ENCODE measurements at regions not wholly inside any gene's neighbourhood (a gene's known extent, or its start where the extent isn't known, plus 50 kb on each side); places are given as distances from the start of the nearest gene placed in this dataset.

DNA sequence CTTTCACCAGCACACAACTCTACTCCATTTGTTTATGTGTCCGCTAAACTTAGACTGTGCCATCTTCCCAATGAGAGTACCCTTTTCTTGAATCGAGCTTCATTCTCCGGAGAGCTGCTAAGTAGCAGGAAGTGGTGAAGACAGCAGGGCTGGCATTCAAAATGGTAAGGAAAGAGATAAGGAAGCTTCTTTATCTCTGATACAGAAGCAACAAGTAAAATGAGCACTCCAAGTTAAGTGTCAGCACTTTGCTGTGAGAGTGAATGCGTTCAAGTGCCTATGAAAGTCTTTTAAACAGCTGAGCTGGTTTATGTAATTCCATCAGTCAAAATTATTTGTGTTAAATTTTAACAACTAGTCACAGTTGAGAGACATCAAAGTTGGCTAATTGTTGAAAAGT lies 386.8 kb upstream of the PTPRD start:
- POLR2A ChIA-PET, result no interaction called here

DNA sequence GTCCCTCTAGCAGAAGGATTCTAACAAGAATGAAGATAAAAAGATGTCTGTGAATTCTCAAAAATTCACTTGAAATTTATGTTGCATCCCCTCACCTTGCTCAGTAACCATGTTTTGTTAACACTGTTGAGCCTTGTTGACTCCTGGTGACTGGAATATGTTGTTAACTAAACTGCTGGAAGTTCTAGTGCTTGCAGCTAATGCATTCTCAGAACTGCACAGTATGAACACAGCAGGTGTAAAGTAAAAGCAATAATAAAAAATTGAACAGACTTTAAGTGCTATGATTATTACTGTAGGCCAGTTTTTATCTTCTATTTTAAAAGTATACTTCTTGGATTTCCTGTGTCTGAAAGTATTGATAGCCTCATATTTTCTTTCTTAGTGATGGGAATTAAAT lies 388.7 kb upstream of the PTPRD start:
- DNase-seq (ENCODE audit: low read depth, low spot score) (no peak), ATAC-seq (no peak)
- POLR2A ChIA-PET, result no interaction called here
- Histone ChIP-seq H3K36me3 (ENCODE audit: control insufficient read depth, insufficient read depth, low read length) (no peaks in the 10 kb centered on the region), H3K4me3 (ENCODE audit: low read depth in 2 of 2, low read length in 2 of 2) (no peak overlapping the region), H3K4me1 (ENCODE audit: control insufficient read depth, insufficient read depth, low read length) (no peaks in the 10 kb centered on the region), H3K27ac (ENCODE audit: low read length) (no peak overlapping the region), H3K9me3 (ENCODE audit: control insufficient read depth, insufficient read depth, low read depth, low read length) (no peaks in the 10 kb centered on the region), H3K27me3 (ENCODE audit: control insufficient read depth, insufficient read depth, low read length) (no peaks in the 10 kb centered on the region)
- BruUV-seq (replicated peaks), result no TSS peak
- TF ChIP-seq, protein P1, sequence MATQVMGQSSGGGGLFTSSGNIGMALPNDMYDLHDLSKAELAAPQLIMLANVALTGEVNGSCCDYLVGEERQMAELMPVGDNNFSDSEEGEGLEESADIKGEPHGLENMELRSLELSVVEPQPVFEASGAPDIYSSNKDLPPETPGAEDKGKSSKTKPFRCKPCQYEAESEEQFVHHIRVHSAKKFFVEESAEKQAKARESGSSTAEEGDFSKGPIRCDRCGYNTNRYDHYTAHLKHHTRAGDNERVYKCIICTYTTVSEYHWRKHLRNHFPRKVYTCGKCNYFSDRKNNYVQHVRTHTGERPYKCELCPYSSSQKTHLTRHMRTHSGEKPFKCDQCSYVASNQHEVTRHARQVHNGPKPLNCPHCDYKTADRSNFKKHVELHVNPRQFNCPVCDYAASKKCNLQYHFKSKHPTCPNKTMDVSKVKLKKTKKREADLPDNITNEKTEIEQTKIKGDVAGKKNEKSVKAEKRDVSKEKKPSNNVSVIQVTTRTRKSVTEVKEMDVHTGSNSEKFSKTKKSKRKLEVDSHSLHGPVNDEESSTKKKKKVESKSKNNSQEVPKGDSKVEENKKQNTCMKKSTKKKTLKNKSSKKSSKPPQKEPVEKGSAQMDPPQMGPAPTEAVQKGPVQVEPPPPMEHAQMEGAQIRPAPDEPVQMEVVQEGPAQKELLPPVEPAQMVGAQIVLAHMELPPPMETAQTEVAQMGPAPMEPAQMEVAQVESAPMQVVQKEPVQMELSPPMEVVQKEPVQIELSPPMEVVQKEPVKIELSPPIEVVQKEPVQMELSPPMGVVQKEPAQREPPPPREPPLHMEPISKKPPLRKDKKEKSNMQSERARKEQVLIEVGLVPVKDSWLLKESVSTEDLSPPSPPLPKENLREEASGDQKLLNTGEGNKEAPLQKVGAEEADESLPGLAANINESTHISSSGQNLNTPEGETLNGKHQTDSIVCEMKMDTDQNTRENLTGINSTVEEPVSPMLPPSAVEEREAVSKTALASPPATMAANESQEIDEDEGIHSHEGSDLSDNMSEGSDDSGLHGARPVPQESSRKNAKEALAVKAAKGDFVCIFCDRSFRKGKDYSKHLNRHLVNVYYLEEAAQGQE (IDR thresholded peaks at IDR 0.05; ENCODE audit: insufficient read depth in 1 of 2, low read depth in 2 of 2, low read length in 1 of 2), result no peak
- TF ChIP-seq TCF7L2 (IDR thresholded peaks at IDR 0.05; ENCODE audit: low read depth, low read length) (no peak), SIN3A (IDR thresholded peaks at IDR 0.05; ENCODE audit: borderline replicate concordance, insufficient read depth, low read depth, low read length) (no peak), POLR2AphosphoS5 (IDR thresholded peaks at IDR 0.05; ENCODE audit: low read depth, low read length) (no peak)
- TF ChIP-seq, protein P2, sequence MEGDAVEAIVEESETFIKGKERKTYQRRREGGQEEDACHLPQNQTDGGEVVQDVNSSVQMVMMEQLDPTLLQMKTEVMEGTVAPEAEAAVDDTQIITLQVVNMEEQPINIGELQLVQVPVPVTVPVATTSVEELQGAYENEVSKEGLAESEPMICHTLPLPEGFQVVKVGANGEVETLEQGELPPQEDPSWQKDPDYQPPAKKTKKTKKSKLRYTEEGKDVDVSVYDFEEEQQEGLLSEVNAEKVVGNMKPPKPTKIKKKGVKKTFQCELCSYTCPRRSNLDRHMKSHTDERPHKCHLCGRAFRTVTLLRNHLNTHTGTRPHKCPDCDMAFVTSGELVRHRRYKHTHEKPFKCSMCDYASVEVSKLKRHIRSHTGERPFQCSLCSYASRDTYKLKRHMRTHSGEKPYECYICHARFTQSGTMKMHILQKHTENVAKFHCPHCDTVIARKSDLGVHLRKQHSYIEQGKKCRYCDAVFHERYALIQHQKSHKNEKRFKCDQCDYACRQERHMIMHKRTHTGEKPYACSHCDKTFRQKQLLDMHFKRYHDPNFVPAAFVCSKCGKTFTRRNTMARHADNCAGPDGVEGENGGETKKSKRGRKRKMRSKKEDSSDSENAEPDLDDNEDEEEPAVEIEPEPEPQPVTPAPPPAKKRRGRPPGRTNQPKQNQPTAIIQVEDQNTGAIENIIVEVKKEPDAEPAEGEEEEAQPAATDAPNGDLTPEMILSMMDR (IDR thresholded peaks at IDR 0.05), result no peak
- intact Hi-C loops (cut with micrococcal nuclease; ENCODE audit: unreplicated experiment), result no loop called here
- in situ Hi-C loops (cut with HindIII; ENCODE audit: low pct_unique_long_range_greater_than_20kb, low sequenced_read_pairs), result no loop called here
- CTCF ChIA-PET, result no interaction called here

More for the DNA sequence above, 386.8 kb upstream of the PTPRD start:
- in situ Hi-C loops (cut with HindIII; ENCODE audit: low pct_unique_long_range_greater_than_20kb, low sequenced_read_pairs) (no loop called here), intact Hi-C loops (cut with micrococcal nuclease; ENCODE audit: unreplicated experiment) (no loop called here)
- no peaks in the 10 kb centered on the region for H3K27me3 ChIP-seq (ENCODE audit: control insufficient read depth, insufficient read depth, low read length)
- CTCF ChIA-PET, result no interaction called here
- no peaks in the 10 kb centered on the region for H3K4me1 ChIP-seq (ENCODE audit: control insufficient read depth, insufficient read depth, low read length)
- ATAC-seq (no peak), DNase-seq (ENCODE audit: low read depth, low spot score) (no peak)
- H3K9me3 ChIP-seq (ENCODE audit: control insufficient read depth, insufficient read depth, low read depth, low read length), result no peaks in the 10 kb centered on the region
- H3K4me3 ChIP-seq (ENCODE audit: low read depth in 2 of 2, low read length in 2 of 2), result no peak overlapping the region
- no peaks in the 10 kb centered on the region for H3K36me3 ChIP-seq (ENCODE audit: control insufficient read depth, insufficient read depth, low read length)
- BruUV-seq (replicated peaks), result no TSS peak
- no peak overlapping the region for H3K27ac ChIP-seq (ENCODE audit: low read length)
- TF ChIP-seq, protein P1 (IDR thresholded peaks at IDR 0.05; ENCODE audit: insufficient read depth in 1 of 2, low read depth in 2 of 2, low read length in 1 of 2), result no peak
- TF ChIP-seq POLR2AphosphoS5 (IDR thresholded peaks at IDR 0.05; ENCODE audit: low read depth, low read length) (no peak), SIN3A (IDR thresholded peaks at IDR 0.05; ENCODE audit: borderline replicate concordance, insufficient read depth, low read depth, low read length) (no peak), TCF7L2 (IDR thresholded peaks at IDR 0.05; ENCODE audit: low read depth, low read length) (no peak)
- TF ChIP-seq, protein P2 (IDR thresholded peaks at IDR 0.05), result no peak

Measured in Panc1 (cell line).